H1 (cell line): ENCODE measurements at regions not wholly inside any gene's neighbourhood (a gene's known extent, or its start where the extent isn't known, plus 50 kb on each side); places are given as distances from the start of the nearest gene placed in this dataset.

Experiments used
- CTCF ChIA-PET: fragments of 300-600 bp; sonication (Branson Sonifier 250); formaldehyde crosslinking; loops from one replicate; lab custom pipeline; 2021; ENCODE audit not compliant: partially characterized antibody; lab: Charles Lee
- POLR2A ChIA-PET: fragments of 300-600 bp; sonication (Branson Sonifier 250); formaldehyde crosslinking; loops from one replicate; lab custom pipeline; 2021; ENCODE audit warnings: inconsistent platforms; ENCODE audit not compliant: partially characterized antibody; lab: Charles Lee
- DNase-seq, 2 experiments: peaks; one replicate each; pipeline versions ENCODE4 v3.0.0 to v3.0.0-alpha.2; 2010 to 2022; ENCODE audit warnings: low spot score in 2 of 2, low read depth in 1 of 2, mixed read lengths in 1 of 2
- FAIRE-seq: peaks from 2 replicates; lab custom pipeline; 2011; peaks lifted over from hg19 to GRCh38; lab: Jason Lieb, UNC
- H2AFZ ChIP-seq: 2 replicates; pipeline ENCODE4 v1.8.1; 2012; ENCODE audit warnings: low read length, inconsistent platforms
- H2AK5ac ChIP-seq: 2 replicates; pipeline ENCODE4 v1.6.1; 2013; ENCODE audit warnings: low read depth, low read length
- H2BK120ac ChIP-seq: replicated peaks from 2 replicates; pipeline ENCODE3; 2013; ENCODE audit warnings: low read depth, low read length, inconsistent platforms
- H2BK12ac ChIP-seq: 2 replicates; pipeline ENCODE4 v1.6.1; 2013; ENCODE audit warnings: low read depth, low read length
- H2BK15ac ChIP-seq: 2 replicates; pipeline ENCODE4 v1.6.1; 2013; ENCODE audit warnings: low read length
- H2BK20ac ChIP-seq: 2 replicates; pipeline ENCODE4 v1.6.1; 2013; ENCODE audit warnings: low read length
- H2BK5ac ChIP-seq: 2 replicates; pipeline ENCODE4 v1.6.1; 2013; ENCODE audit warnings: low read depth, low read length
- H3K14ac ChIP-seq: 2 replicates; pipeline ENCODE4 v1.6.1; 2013; ENCODE audit warnings: inconsistent platforms; ENCODE audit not compliant: insufficient read length
- H3K18ac ChIP-seq: 2 replicates; pipeline ENCODE4 v1.6.1; 2013; ENCODE audit warnings: low read length; ENCODE audit errors: extremely low read depth
- H3K23ac ChIP-seq: 2 replicates; pipeline ENCODE4 v1.6.1; 2013; ENCODE audit warnings: inconsistent platforms; ENCODE audit not compliant: insufficient read length
- H3K23me2 ChIP-seq: 2 replicates; pipeline ENCODE4 v1.6.1; 2013; ENCODE audit warnings: low read depth, low read length
- H3K27ac ChIP-seq: 2 replicates; pipeline ENCODE4 v1.6.1; 2011; ENCODE audit warnings: low read depth, low read length, inconsistent platforms
- H3K27me3 ChIP-seq, 4 experiments: replicated peaks in 1 of 4; 1 replicate in 1 of 4; 2 replicates in 3 of 4; pipeline versions ENCODE4 v1.6.1 to v1.8.1; 2011 to 2013; ENCODE audit warnings: low read length in 3 of 4, mild to moderate bottlenecking in 3 of 4, inconsistent platforms in 2 of 4, mixed read lengths in 2 of 4, moderate library complexity in 1 of 4; ENCODE audit not compliant: control insufficient read depth in 3 of 4, insufficient read depth in 3 of 4; ENCODE audit errors: extremely low read depth in 1 of 4
- H3K36me3 ChIP-seq, 4 experiments: 2 replicates each; pipeline versions ENCODE4 v1.6.1 to v1.8.1; 2011 to 2013; ENCODE audit warnings: mild to moderate bottlenecking in 4 of 4, low read length in 3 of 4, moderate library complexity in 2 of 4, control low read depth in 1 of 4, inconsistent platforms in 1 of 4; ENCODE audit not compliant: insufficient read depth in 4 of 4, control insufficient read depth in 2 of 4
- H3K4ac ChIP-seq: replicated peaks from 2 replicates; pipeline ENCODE3; 2013; ENCODE audit warnings: low read length, low read depth, mixed read lengths, inconsistent platforms; ENCODE audit not compliant: insufficient read length
- H3K4me1 ChIP-seq, 4 experiments: replicated peaks in 1 of 4; 1 replicate in 1 of 4; 2 replicates in 3 of 4; pipeline versions ENCODE4 v1.6.1 to v1.8.1; 2011 to 2013; ENCODE audit warnings: low read length in 3 of 4, inconsistent platforms in 2 of 4, mixed read lengths in 1 of 4; ENCODE audit not compliant: insufficient read depth in 4 of 4, control insufficient read depth in 3 of 4
- H3K4me2 ChIP-seq, 2 experiments: 2 replicates each; pipeline versions ENCODE4 v1.6.1 to v1.8.1; 2011 to 2013; ENCODE audit warnings: low read depth in 2 of 2, low read length in 2 of 2, control low read depth in 1 of 2, inconsistent platforms in 1 of 2, mild to moderate bottlenecking in 1 of 2; ENCODE audit not compliant: insufficient read depth in 1 of 2
- H3K4me3 ChIP-seq, 4 experiments: fragments of 200-600, 300-600 bp in 1 of 4; sonication (generic), shearing (Covaris generic), sonication (Bioruptor Twin) in 1 of 4; 2 replicates each; pipeline versions ENCODE4 v1.5.1 to v1.8.1; 2011 to 2016; ENCODE audit warnings: low read length in 4 of 4, low read depth in 3 of 4, control low read depth in 2 of 4, inconsistent platforms in 2 of 4, mild to moderate bottlenecking in 2 of 4, mixed read lengths in 1 of 4, moderate library complexity in 1 of 4; ENCODE audit not compliant: insufficient read depth in 2 of 4; ENCODE audit errors: extremely low read depth in 1 of 4
- H3K56ac ChIP-seq: replicated peaks from 2 replicates; pipeline ENCODE3; 2013; ENCODE audit warnings: low read depth, mild to moderate bottlenecking, mixed read lengths, low read length, inconsistent platforms; ENCODE audit not compliant: insufficient read length
- H3K79me1 ChIP-seq: 2 replicates; pipeline ENCODE4 v1.6.1; 2013; ENCODE audit warnings: low read depth, low read length, control low read depth
- H3K79me2 ChIP-seq, 2 experiments: 2 replicates each; pipeline versions ENCODE4 v1.6.1 to v1.8.1; 2012 to 2013; ENCODE audit warnings: low read length in 2 of 2, mild to moderate bottlenecking in 2 of 2, inconsistent platforms in 1 of 2; ENCODE audit not compliant: insufficient read depth in 2 of 2, control insufficient read depth in 1 of 2
- H3K9ac ChIP-seq, 4 experiments: replicated peaks in 1 of 4; 1 replicate in 1 of 4; 2 replicates in 3 of 4; pipeline versions ENCODE4 v1.6.1 to v1.8.1; 2011 to 2013; ENCODE audit warnings: low read depth in 3 of 4, low read length in 3 of 4, control low read depth in 2 of 4, mild to moderate bottlenecking in 2 of 4, moderate library complexity in 2 of 4, inconsistent platforms in 1 of 4; ENCODE audit errors: extremely low read depth in 1 of 4
- H3K9me3 ChIP-seq, 2 experiments: 2 replicates each; pipeline versions ENCODE4 v1.6.1 to v1.8.1; 2012 to 2013; ENCODE audit warnings: mild to moderate bottlenecking in 2 of 2, moderate library complexity in 2 of 2, control low read depth in 1 of 2, inconsistent platforms in 1 of 2, low read depth in 1 of 2, low read length in 1 of 2, mixed read lengths in 1 of 2; ENCODE audit not compliant: insufficient read depth in 2 of 2
- H4K20me1 ChIP-seq, 2 experiments: replicated peaks in 1 of 2; 2 replicates each; pipeline versions ENCODE3 to v1.8.1; 2011 to 2013; ENCODE audit warnings: inconsistent platforms in 2 of 2, low read length in 2 of 2, mild to moderate bottlenecking in 1 of 2; ENCODE audit not compliant: insufficient read depth in 2 of 2, control insufficient read depth in 1 of 2
- H4K5ac ChIP-seq: 2 replicates; pipeline ENCODE4 v1.6.1; 2013; ENCODE audit warnings: low read length, low read depth, mixed read lengths, inconsistent platforms; ENCODE audit not compliant: insufficient read length
- H4K8ac ChIP-seq: 2 replicates; pipeline ENCODE4 v1.8.0; 2013; ENCODE audit warnings: mild to moderate bottlenecking, moderate library complexity, low read length, inconsistent platforms; ENCODE audit not compliant: insufficient read depth; ENCODE audit errors: extremely low read depth
- H4K91ac ChIP-seq: replicated peaks from 2 replicates; pipeline ENCODE3; 2013; ENCODE audit warnings: low read length, mixed read lengths, inconsistent platforms; ENCODE audit not compliant: insufficient read length
- CBX5 ChIP-seq: fragments of 300-800, 300-1000 bp; sonication (generic); IDR thresholded peaks from 2 replicates; pipeline ENCODE4 v1.7.1; 2016; ENCODE audit warnings: antibody characterized with exemption, low read length, low read depth
- CBX8 ChIP-seq: fragments of 300-800, 300-1000 bp; sonication (generic); IDR thresholded peaks from 2 replicates; pipeline ENCODE4 v1.7.1; 2016; ENCODE audit warnings: low read depth, low read length, borderline replicate concordance
- CHD1 ChIP-seq: IDR thresholded peaks from 2 replicates; pipeline ENCODE4 v1.6.1; 2012; ENCODE audit warnings: low read depth, low read length, improper control_type of control experiment
- CHD2 ChIP-seq: IDR thresholded peaks from 2 replicates; pipeline ENCODE4 v1.6.1; 2012; ENCODE audit warnings: low read length, improper control_type of control experiment
- CREB1 ChIP-seq: IDR thresholded peaks from 2 replicates; pipeline ENCODE4 v1.6.1; 2012; ENCODE audit warnings: inconsistent platforms
- NANOG ChIP-seq: IDR thresholded peaks from 2 replicates; pipeline ENCODE4 v1.6.1; 2011; ENCODE audit warnings: low read length, low read depth, mild to moderate bottlenecking, inconsistent platforms; ENCODE audit not compliant: insufficient read depth, poor library complexity, severe bottlenecking
- POLR2A ChIP-seq, 2 experiments: IDR thresholded peaks; 1 replicate in 1 of 2; 2 replicates in 1 of 2; pipeline ENCODE4 v1.6.1; 2011; ENCODE audit warnings: low read depth in 2 of 2, low read length in 2 of 2, mild to moderate bottlenecking in 2 of 2; ENCODE audit errors: control extremely low read depth in 1 of 2
- POLR2AphosphoS5 ChIP-seq: IDR thresholded peaks from 2 replicates; pipeline ENCODE4 v1.6.1; 2011; ENCODE audit warnings: low read depth, low read length
- RAD21 ChIP-seq, 2 experiments: IDR thresholded peaks in 1 of 2; conservative IDR thresholded peaks in 1 of 2; 2 replicates each; pipeline ENCODE4 v1.6.1; 2011; ENCODE audit warnings: low read depth in 2 of 2, low read length in 2 of 2, improper control_type of control experiment in 1 of 2, inconsistent platforms in 1 of 2, mild to moderate bottlenecking in 1 of 2, moderate library complexity in 1 of 2
- SIN3A ChIP-seq, 2 experiments: IDR thresholded peaks in 1 of 2; conservative IDR thresholded peaks in 1 of 2; 2 replicates each; pipeline ENCODE4 v1.6.1; 2011 to 2012; ENCODE audit warnings: low read length in 2 of 2, improper control_type of control experiment in 1 of 2, low read depth in 1 of 2, mild to moderate bottlenecking in 1 of 2
- TBP ChIP-seq: IDR thresholded peaks from 2 replicates; pipeline ENCODE4 v1.6.1; 2011; ENCODE audit warnings: low read depth, low read length, improper control_type of control experiment
- YY1 ChIP-seq: IDR thresholded peaks from 2 replicates; pipeline ENCODE4 v1.6.1; 2011; ENCODE audit warnings: low read depth, mild to moderate bottlenecking, low read length
- WGBS, 2 experiments: shearing (Covaris generic) in 1 of 2; methylation state at CpG; one replicate each; pipeline versions ENCODE4 v1.1.6 to v1.1.7; 2013 to 2015; ENCODE audit warnings: low lambda C conversion rate in 2 of 2, mixed read lengths in 2 of 2, inconsistent platforms in 1 of 2, low coverage in 1 of 2, missing lambda C conversion rate in 1 of 2; ENCODE audit not compliant: insufficient replicate concordance in 2 of 2, insufficient coverage in 1 of 2, insufficient read length in 1 of 2; ENCODE audit errors: extremely low coverage in 1 of 2, missing lambda C conversion rate in 1 of 2; 5-methylcytosine and 5-hydroxymethylcytosine counted together
- TF ChIP-seq, protein P1 (sequence below): IDR thresholded peaks from 2 replicates; pipeline ENCODE4 v1.6.1; 2012; ENCODE audit warnings: inconsistent platforms

GRCh38 chr22:44578516-44579230 is 80.6 kb upstream of the RTL6 start:
- Histone ChIP-seq H3K36me3 (no peaks in the 10 kb centered on the region), H4K20me1 (no peaks in the 10 kb centered on the region), H3K9ac (no peak overlapping the region), H2BK20ac (no peak overlapping the region), H3K56ac (no peak overlapping the region), H3K4me2 (no peak overlapping the region), H3K79me1 (no peaks in the 10 kb centered on the region), H2AFZ (no peak overlapping the region), H3K23ac (no peak overlapping the region), H4K8ac (no peak overlapping the region), H2BK5ac (no peak overlapping the region), H2BK15ac (no peak overlapping the region), H3K27me3 (no peaks in the 10 kb centered on the region; a peak in 1 of 7 replicates), H3K14ac (no peak overlapping the region), H3K4me3 (no peak overlapping the region), H2BK12ac (0 out of 2 replicates have a peak overlapping the region, but pooled peaks have one; percentile 23), H3K18ac (no peak overlapping the region), H3K79me2 (no peaks in the 10 kb centered on the region), H2BK120ac (no peak overlapping the region), H2AK5ac (no peak overlapping the region; the same call in 1 of the 2 replicates), H3K4me1 (peaks cover 0 to 5% (median 0%) of the 10 kb centered on the region in 4 experiments; a peak in 2 of 7 replicates), H3K27ac (no peak overlapping the region), H3K23me2 (peaks cover 2% of the 10 kb centered on the region; the same call in 1 of the 2 replicates), H3K4ac (peak overlapping the region; percentile 5), H3K9me3 (no peaks in the 10 kb centered on the region), H4K91ac (no peak overlapping the region), H4K5ac (no peak overlapping the region)
- DNase-seq (no peak), FAIRE-seq (no peak)
- POLR2A ChIA-PET: no interaction called here
- CTCF ChIA-PET: interaction anchor here (0.6 to 3.1 kb wide), 8 partner anchors 9 to 738 kb away, joined by 3 to 18 read pairs (median 5); no protein-coding TSS in a partner anchor
- WGBS, 2 experiments: 71% methylated on average over 10 of the region's 10 CpGs; no CpG with 5 or more reads in 1 of the 2 experiments
- no peak for TF ChIP-seq CBX8
- no peak for TF ChIP-seq POLR2A (IDR thresholded peaks at IDR 0.05; ENCODE audit: control extremely low read depth in 1 of 2, low read depth in 2 of 2, low read length in 2 of 2)
- TF ChIP-seq TBP: no peak
- TF ChIP-seq YY1: no peak
- TF ChIP-seq NANOG: no peak
- no peak for TF ChIP-seq SIN3A (conservative IDR thresholded peaks at IDR 0.05 in 1 of 2, IDR thresholded peaks at IDR 0.05 in 1 of 2; ENCODE audit: low read depth in 1 of 2, low read length in 2 of 2)
- TF ChIP-seq POLR2AphosphoS5: no peak
- TF ChIP-seq CHD1: no peak
- no peak for TF ChIP-seq CREB1
- TF ChIP-seq CBX5: no peak
- no peak for TF ChIP-seq CHD2
- no peak for TF ChIP-seq RAD21 (IDR thresholded peaks at IDR 0.05 in 1 of 2, conservative IDR thresholded peaks at IDR 0.05 in 1 of 2; ENCODE audit: low read depth in 2 of 2, low read length in 2 of 2)
- TF ChIP-seq, protein P1, sequence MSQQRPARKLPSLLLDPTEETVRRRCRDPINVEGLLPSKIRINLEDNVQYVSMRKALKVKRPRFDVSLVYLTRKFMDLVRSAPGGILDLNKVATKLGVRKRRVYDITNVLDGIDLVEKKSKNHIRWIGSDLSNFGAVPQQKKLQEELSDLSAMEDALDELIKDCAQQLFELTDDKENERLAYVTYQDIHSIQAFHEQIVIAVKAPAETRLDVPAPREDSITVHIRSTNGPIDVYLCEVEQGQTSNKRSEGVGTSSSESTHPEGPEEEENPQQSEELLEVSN: no peak
